ENCODE measurements at regions not wholly inside any gene's neighbourhood (a gene's known extent, or its start where the extent isn't known, plus 50 kb on each side); places are given as distances from the start of the nearest gene placed in this dataset.
"Not testable (repeated sequence)": the region's sequence is repeated elsewhere in the genome, so short reads cannot be mapped to it uniquely, and the experiment has no call there.

- TF ChIP-seq CTCF (IDR thresholded peaks at IDR 0.05): no peak
- ATAC-seq (ENCODE audit: low FRiP score) (no peak), DNase-seq (ENCODE audit: low spot score) (no peak)
Observed at GRCh38 chr18:10127729-10128128, 213.9 kb downstream of the VAPA start.

DNA sequence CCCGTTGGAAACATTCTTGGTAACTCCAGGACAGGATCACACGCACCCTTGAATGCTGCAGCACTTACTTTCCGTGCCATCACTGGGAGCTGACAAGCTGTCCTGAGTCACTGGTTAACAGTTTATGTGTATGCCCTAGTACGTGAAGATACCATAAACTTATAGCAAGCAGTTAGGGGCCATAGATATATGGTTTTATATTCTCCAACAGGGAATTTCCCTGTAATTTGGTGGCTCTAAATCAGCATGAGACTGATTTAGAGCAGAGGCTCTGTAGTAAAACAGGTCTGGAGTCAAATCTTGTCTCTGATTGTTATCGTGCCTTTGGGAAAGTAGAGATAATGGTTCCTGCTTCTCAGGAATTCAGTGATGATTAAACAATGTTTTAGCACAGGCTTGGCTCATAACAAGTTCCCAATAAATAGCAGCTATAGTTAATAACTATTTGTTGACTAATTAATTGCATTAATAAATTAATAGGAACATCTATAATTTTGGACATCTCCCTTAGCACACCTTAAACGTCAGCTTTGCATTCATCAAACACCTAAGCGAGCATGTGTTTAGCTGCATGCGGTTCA is 215.2 kb downstream of the VAPA start:
- no peak for DNase-seq (ENCODE audit: low spot score)
- no peak for TF ChIP-seq CTCF (IDR thresholded peaks at IDR 0.05)
- no peak for ATAC-seq (ENCODE audit: low FRiP score)

GRCh38 chr18:10130606-10131005 is 216.8 kb downstream of the VAPA start:
- TF ChIP-seq CTCF (IDR thresholded peaks at IDR 0.05): no peak
- DNase-seq (ENCODE audit: low spot score): no peak
- ATAC-seq (ENCODE audit: low FRiP score): no peak

DNA sequence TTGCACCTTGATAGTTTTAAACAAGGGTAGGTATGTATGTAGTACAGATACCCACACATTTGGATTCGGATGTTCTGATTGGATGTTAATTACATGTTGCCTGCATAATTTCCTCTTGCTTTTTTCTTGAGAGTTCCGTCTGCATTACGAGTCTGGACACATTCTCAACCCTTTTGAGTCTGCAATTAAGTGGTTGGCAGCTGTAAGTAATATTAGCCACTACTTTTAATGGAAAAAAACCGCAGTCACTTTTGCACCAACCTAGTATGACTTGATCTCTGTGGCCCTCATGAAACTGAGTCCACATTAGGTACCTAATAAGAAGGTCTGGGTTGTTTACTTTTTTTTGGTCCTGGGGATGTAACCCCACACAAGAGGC is 217.3 kb downstream of the VAPA start:
- no peak for ATAC-seq (ENCODE audit: low FRiP score)
- DNase-seq (ENCODE audit: low spot score): no peak

DNA sequence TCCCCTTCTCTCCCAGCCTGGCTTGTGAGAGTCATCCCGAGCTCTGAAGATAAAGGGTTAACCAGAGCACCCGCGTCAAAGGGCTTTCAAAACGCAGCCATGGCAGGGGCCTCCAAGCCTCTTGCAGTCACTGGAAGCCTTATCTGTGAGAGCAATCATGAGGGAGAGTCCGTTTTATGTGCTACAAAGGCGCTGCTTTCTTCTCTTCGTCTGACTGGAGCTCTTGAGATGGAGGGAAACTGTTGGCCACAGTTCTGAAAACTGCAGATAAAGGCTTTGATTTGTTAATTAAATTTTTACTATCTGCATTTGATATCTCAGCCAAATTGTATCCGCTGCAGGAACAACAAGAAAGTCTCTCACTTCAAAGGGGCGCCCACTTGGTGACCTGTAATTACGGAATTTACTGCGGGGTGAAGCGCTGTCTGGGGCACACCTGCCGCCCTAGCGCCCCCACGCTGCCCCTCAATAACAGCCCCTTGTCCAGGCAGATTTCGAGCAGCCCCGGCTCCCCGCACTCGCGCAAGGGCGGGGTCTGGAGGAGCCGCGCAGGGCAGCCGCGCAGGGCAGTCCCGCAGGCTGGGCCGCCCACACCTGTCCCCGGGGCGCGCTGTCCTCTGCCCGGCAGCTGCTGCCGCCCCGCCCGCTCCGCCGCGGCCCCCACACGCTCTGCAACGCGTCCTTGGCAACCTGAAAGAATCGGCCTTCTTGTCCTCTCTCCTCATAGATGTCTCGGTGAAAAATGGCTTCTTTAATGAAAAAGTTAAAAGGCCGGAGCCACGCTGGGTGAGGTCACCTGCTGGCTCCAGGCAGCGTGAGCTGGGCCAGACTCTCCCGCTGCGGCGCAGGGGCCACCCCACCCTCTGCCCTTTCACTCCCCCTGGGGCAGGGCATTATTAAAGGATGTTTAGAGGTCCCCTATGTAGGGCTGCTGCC is 217.9 kb downstream of the VAPA start:
- TF ChIP-seq CTCF (IDR thresholded peaks at IDR 0.05): no peak
- no peak for DNase-seq (ENCODE audit: low spot score)
- ATAC-seq (ENCODE audit: low FRiP score): peak; percentile 79

More for the DNA sequence above, 217.3 kb downstream of the VAPA start:
- no peak for TF ChIP-seq CTCF (IDR thresholded peaks at IDR 0.05)

GRCh38 chr18:10133516-10133915 is 219.7 kb downstream of the VAPA start:
- DNase-seq (ENCODE audit: low spot score) (no peak), ATAC-seq (ENCODE audit: low FRiP score) (no peak)
- no peak for TF ChIP-seq CTCF (IDR thresholded peaks at IDR 0.05)

GRCh38 chr18:10134204-10134603 is 220.4 kb downstream of the VAPA start:
- no peak for TF ChIP-seq CTCF (IDR thresholded peaks at IDR 0.05)
- DNase-seq (ENCODE audit: low spot score) (no peak), ATAC-seq (ENCODE audit: low FRiP score) (no peak)

- not testable (repeated sequence) for ATAC-seq (ENCODE audit: low FRiP score); DNase-seq (ENCODE audit: low spot score)
Observed at GRCh38 chr18:10134749-10135148, 220.9 kb downstream of the VAPA start.
